ENCODE measurements at regions not wholly inside any gene's neighbourhood (a gene's known extent, or its start where the extent isn't known, plus 50 kb on each side); places are given as distances from the start of the nearest gene placed in this dataset.

GRCh38 chr9:109914280-109915027, 134.5 kb downstream of the PALM2AKAP2 start:
- no peak for DNase-seq

GRCh38 chr9:109916316-109916715, 136.3 kb downstream of the PALM2AKAP2 start:
- no peak for DNase-seq

- DNase-seq: no peak
These were observed 138.6 kb downstream of the PALM2AKAP2 start for GRCh38 chr9:109918339-109919163.

- DNase-seq: no peak
These were observed 139.9 kb downstream of the PALM2AKAP2 start for GRCh38 chr9:109919736-109920408.

- no peak for DNase-seq
These were observed 142.8 kb downstream of the PALM2AKAP2 start for GRCh38 chr9:109922617-109923470.

GRCh38 chr9:109923471-109923760, 143.4 kb downstream of the PALM2AKAP2 start:
- no peak for DNase-seq

GRCh38 chr9:109923806-109924205, 143.8 kb downstream of the PALM2AKAP2 start:
- no peak for DNase-seq

- DNase-seq: no peak
These were observed 145.8 kb downstream of the PALM2AKAP2 start for GRCh38 chr9:109925799-109926198.

- no peak for DNase-seq
These were observed 146.4 kb downstream of the PALM2AKAP2 start for GRCh38 chr9:109926421-109926869.

- DNase-seq: no peak
These were observed 151.6 kb downstream of the PALM2AKAP2 start for GRCh38 chr9:109931623-109932022.

- DNase-seq: no peak
These were observed 154.3 kb downstream of the PALM2AKAP2 start for GRCh38 chr9:109934136-109934856.

- DNase-seq: no peak
These were observed 154.8 kb downstream of the PALM2AKAP2 start for GRCh38 chr9:109934857-109935215.

- no peak for DNase-seq
These were observed 155.5 kb downstream of the PALM2AKAP2 start for GRCh38 chr9:109935406-109936087.

GRCh38 chr9:109937861-109938453, 158.0 kb downstream of the PALM2AKAP2 start:
- no peak for DNase-seq

GRCh38 chr9:109939698-109940342, 159.8 kb downstream of the PALM2AKAP2 start:
- DNase-seq: no peak

GRCh38 chr9:109940561-109940960, 160.6 kb downstream of the PALM2AKAP2 start:
- DNase-seq: no peak

GRCh38 chr9:109941771-109942170, 161.8 kb downstream of the PALM2AKAP2 start:
- DNase-seq: no peak

- DNase-seq: no peak
These were observed 165.6 kb downstream of the PALM2AKAP2 start for GRCh38 chr9:109945573-109945972.

GRCh38 chr9:109948453-109948852, 168.5 kb downstream of the PALM2AKAP2 start:
- DNase-seq: no peak

- no peak for DNase-seq
These were observed 170.9 kb downstream of the PALM2AKAP2 start for GRCh38 chr9:109950710-109951443.
